ENCODE measurements at regions not wholly inside any gene's neighbourhood (a gene's known extent, or its start where the extent isn't known, plus 50 kb on each side); places are given as distances from the start of the nearest gene placed in this dataset.

- Histone ChIP-seq H3K27me3 (no peaks in the 10 kb centered on the region), H3K9me3 (no peaks in the 10 kb centered on the region), H3K4me3 (no peak overlapping the region), H3K4me1 (no peaks in the 10 kb centered on the region), H3K36me3 (no peaks in the 10 kb centered on the region), H3K27ac (no peak overlapping the region)
- TF ChIP-seq POLR2A (IDR thresholded peaks at IDR 0.05) (no peak), CTCF (IDR thresholded peaks at IDR 0.05) (no peak), POLR2AphosphoS5 (IDR thresholded peaks at IDR 0.05) (no peak)
- DNase-seq (ENCODE audit: low spot score in 2 of 2), result no peak
- 76% methylated on average over 3 of the region's 4 CpGs for WGBS
These were observed 118.3 kb upstream of the THSD7A start for GRCh38 chr7:11950281-11950680.

GRCh38 chr7:11950942-11951341 lies 118.9 kb upstream of the THSD7A start:
- H3K4me3 ChIP-seq, result no peak overlapping the region
- H3K27ac ChIP-seq, result no peak overlapping the region
- H3K36me3 ChIP-seq, result no peaks in the 10 kb centered on the region
- H3K4me1 ChIP-seq, result no peaks in the 10 kb centered on the region
- TF ChIP-seq CTCF (IDR thresholded peaks at IDR 0.05) (no peak), POLR2AphosphoS5 (IDR thresholded peaks at IDR 0.05) (no peak), POLR2A (IDR thresholded peaks at IDR 0.05) (no peak), EP300 (IDR thresholded peaks at IDR 0.05) (no peak)
- DNase-seq (ENCODE audit: low spot score in 2 of 2), result no peak
- WGBS, result 89% methylated on average over 3 of the region's 3 CpGs
- no peaks in the 10 kb centered on the region for H3K27me3 ChIP-seq
- no peaks in the 10 kb centered on the region for H3K9me3 ChIP-seq

GRCh38 chr7:11951909-11952308 lies 119.9 kb upstream of the THSD7A start:
- Histone ChIP-seq H3K36me3 (no peaks in the 10 kb centered on the region), H3K27me3 (no peaks in the 10 kb centered on the region), H3K27ac (no peak overlapping the region), H3K9me3 (no peaks in the 10 kb centered on the region), H3K4me1 (no peaks in the 10 kb centered on the region), H3K4me3 (no peak overlapping the region)
- WGBS, result 78% methylated on average over 3 of the region's 3 CpGs
- TF ChIP-seq POLR2A (IDR thresholded peaks at IDR 0.05) (no peak), POLR2AphosphoS5 (IDR thresholded peaks at IDR 0.05) (no peak), CTCF (IDR thresholded peaks at IDR 0.05) (no peak), EP300 (IDR thresholded peaks at IDR 0.05) (no peak)
- DNase-seq (ENCODE audit: low spot score in 2 of 2), result no peak

GRCh38 chr7:11952972-11953371 lies 121.0 kb upstream of the THSD7A start:
- Histone ChIP-seq H3K9me3 (no peaks in the 10 kb centered on the region), H3K27ac (no peak overlapping the region), H3K36me3 (no peaks in the 10 kb centered on the region), H3K4me3 (no peak overlapping the region), H3K27me3 (no peaks in the 10 kb centered on the region), H3K4me1 (no peaks in the 10 kb centered on the region)
- DNase-seq (ENCODE audit: low spot score in 2 of 2), result no peak
- WGBS, result 70% methylated on average over 2 of the region's 2 CpGs
- no peak for TF ChIP-seq CTCF (IDR thresholded peaks at IDR 0.05)
- TF ChIP-seq POLR2A (IDR thresholded peaks at IDR 0.05), result no peak
- TF ChIP-seq POLR2AphosphoS5 (IDR thresholded peaks at IDR 0.05), result no peak
- TF ChIP-seq EP300 (IDR thresholded peaks at IDR 0.05), result no peak

GRCh38 chr7:11956991-11957390 lies 125.0 kb upstream of the THSD7A start:
- 63% methylated on average over 5 of the region's 5 CpGs for WGBS
- Histone ChIP-seq H3K27ac (no peak overlapping the region), H3K9me3 (no peaks in the 10 kb centered on the region), H3K4me3 (no peak overlapping the region), H3K27me3 (no peaks in the 10 kb centered on the region), H3K4me1 (no peaks in the 10 kb centered on the region), H3K36me3 (no peaks in the 10 kb centered on the region)
- no peak for DNase-seq (ENCODE audit: low spot score in 2 of 2)
- TF ChIP-seq POLR2AphosphoS5 (IDR thresholded peaks at IDR 0.05), result no peak
- no peak for TF ChIP-seq EP300 (IDR thresholded peaks at IDR 0.05)
- TF ChIP-seq CTCF (IDR thresholded peaks at IDR 0.05), result no peak
- TF ChIP-seq POLR2A (IDR thresholded peaks at IDR 0.05), result no peak
